ENCODE measurements at regions not wholly inside any gene's neighbourhood (a gene's known extent, or its start where the extent isn't known, plus 50 kb on each side); places are given as distances from the start of the nearest gene placed in this dataset.
"Not testable (repeated sequence)": the region's sequence is repeated elsewhere in the genome, so short reads cannot be mapped to it uniquely, and the experiment has no call there.

GRCh38 chr15:99485153-99485961, 80.4 kb upstream of the MEF2A start:
- DNase-seq (ENCODE audit: low spot score) = no peak

GRCh38 chr15:99485992-99486370, 79.8 kb upstream of the MEF2A start:
- DNase-seq (ENCODE audit: low spot score) = no peak

DNA sequence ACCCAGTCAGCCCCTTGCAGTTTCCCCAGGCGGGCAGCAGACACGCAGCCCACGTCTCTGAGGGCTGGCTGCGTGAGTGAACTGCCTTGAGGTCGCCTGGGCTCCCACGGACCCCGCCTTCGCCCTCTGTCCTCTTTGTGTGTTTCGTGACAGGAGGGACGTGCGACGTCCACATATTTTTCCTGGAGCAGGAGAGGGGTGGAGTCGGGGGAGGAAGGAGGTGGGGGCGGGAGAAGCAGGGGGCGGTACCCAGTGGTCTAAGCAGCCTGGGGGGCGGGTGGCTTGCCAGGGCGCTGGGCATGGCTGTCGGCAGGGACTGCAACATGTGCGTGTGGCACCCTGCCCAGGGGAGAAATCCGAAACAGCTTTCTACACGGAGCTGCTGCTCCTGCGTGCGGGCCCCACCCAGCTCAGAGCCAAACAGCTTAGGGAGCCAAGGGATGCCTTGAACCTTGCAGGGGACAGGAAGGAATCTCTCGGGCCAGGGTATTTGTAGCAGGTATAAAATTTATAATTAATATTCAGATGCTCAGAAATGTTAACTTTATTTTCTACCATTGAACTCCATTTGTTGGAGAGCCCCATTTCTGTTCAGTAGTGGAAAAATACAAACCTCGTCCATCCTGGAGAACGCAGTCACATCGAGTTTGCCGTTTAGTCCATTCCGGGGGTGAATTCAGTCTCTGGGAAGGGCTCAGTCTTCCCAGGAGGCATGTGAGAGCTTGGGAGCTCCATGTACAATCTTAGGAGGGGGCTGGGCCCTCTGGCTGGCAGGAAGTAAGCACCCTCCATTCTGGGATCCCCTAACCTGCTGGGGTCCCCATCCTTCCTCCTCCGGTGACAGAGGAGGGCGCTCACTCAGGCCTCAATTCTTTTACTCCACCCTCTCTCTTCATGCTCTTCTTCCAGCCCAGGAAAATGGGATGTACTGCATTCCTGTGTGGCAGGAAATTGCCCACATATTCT, 79.1 kb upstream of the MEF2A start:
- DNase-seq (ENCODE audit: low spot score) = no peak

DNA sequence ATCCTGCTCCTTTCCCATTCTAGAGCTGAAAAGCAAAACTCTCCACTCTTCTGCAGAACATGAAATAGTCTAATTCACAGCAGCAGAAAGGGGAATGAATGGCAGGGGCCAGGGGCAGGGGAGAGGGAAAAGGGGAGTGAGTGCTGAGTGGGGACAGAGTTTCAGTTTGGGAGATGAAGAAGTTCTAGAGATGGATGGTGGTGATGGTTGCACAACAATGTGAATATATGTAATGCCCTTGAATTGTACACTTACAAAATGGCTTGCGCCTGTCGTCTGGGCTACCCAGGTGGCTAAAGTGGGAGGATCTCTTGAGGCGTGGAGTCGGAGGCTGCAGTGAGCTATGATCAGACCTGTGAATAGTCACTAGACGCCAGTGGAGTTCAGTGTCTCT, 78.5 kb upstream of the MEF2A start:
- DNase-seq (ENCODE audit: low spot score) = no peak

DNA sequence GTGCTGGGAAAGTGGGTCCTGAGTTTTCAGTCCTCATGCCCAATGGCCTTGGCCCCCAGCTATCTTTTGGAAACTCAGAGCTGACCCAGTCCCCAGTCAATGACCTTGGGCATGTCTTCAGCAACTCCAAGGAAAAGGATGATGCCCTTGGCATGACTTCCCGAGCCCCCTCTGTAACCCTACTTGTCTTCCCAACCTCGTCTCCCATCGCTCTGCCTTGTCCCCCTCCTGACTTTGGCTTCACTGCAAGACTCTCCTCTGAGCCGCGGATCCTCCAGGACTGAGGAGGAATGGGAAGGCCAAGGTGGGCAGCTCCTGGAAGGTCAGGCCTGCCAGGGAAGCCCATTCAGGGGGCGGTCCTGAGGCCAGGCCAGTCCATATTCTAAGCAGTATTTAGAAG, 73.5 kb upstream of the MEF2A start:
- no peak for DNase-seq (ENCODE audit: low spot score)

- DNase-seq (ENCODE audit: low spot score) = no peak
These were observed 73.1 kb upstream of the MEF2A start for GRCh38 chr15:99492716-99493115.

- no peak for DNase-seq (ENCODE audit: low spot score)
These were observed 72.3 kb upstream of the MEF2A start for GRCh38 chr15:99493461-99493860.

- DNase-seq (ENCODE audit: low spot score) = not testable (repeated sequence)
These were observed 71.1 kb upstream of the MEF2A start for GRCh38 chr15:99494536-99495233.

- DNase-seq (ENCODE audit: low spot score) = no peak
These were observed 70.1 kb upstream of the MEF2A start for GRCh38 chr15:99495430-99496301.

DNA sequence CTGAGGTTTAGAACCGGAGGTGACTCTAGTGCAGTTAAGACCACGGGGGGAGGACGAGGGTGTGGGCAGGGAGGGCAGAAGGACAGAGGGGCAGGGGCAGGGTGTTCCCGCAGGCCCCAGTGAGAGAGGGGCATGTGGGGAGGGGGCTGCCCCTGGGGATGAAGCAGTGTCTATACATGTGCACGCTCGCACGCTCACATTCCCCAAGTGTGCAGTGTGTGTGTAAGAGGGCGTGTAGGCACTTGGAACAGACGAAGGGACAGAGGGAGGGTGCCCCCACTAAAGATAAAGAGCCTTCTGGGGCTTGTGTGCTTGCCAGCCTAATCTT, 69.5 kb upstream of the MEF2A start:
- no peak for DNase-seq (ENCODE audit: low spot score)

DNA sequence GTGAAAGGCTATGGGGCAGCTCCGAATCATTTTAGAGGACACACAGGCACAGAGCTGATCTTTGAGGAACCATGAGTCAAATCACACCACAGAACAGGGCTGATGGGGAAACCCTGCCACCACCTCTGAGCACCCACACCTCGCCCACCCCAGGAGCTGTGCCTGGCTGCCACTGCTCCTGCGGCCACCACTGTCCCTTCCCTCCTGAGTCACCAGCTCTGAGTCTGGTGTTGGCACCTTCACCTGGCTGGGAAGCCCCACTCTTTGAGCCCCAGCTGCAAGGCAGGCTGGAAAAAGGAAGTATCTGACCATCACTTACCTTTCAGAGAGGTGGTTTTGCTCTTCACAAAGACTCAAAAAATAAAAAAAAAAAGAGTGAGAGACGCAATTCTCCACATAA, 63.6 kb upstream of the MEF2A start:
- DNase-seq (ENCODE audit: low spot score) = no peak

GRCh38 chr15:99502661-99503060, 63.1 kb upstream of the MEF2A start:
- no peak for DNase-seq (ENCODE audit: low spot score)

GRCh38 chr15:99503411-99503810, 62.4 kb upstream of the MEF2A start:
- DNase-seq (ENCODE audit: low spot score) = no peak

- DNase-seq (ENCODE audit: low spot score) = no peak
These were observed 61.5 kb upstream of the MEF2A start for GRCh38 chr15:99504071-99504822.

DNA sequence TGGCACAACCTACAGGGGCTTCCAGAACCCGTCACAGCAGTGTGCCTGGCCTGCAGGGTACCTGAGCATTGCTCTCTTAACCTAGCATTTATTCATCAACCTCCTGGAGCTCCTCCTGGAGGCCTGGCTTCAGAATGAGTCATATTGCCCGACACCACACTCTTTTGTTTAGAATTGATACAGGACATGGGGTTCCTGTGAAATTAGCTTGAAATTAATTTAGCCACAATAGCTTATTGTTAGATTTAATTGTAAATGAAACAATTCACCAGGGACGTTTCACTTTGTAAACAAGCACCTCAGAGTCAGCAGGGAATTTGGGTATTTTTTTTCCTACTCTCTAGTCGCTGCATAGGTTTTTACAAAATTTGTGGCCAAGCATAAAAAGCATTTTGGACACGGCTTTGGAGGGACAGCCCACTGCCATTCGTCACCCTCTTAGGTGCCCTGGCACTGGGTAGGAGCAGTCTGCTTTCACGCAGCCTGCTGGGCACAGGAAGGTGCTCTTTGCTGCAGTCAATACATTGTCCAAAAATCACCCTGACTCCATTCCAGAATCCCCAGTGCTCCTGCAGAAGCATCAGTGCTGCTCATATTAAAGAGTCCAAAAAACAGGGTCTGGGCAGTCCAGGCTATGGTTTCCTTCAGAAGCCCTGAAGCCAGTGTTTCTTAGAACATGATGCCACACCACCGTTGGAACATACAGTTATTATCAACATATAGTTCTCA, 60.8 kb upstream of the MEF2A start:
- no peak for DNase-seq (ENCODE audit: low spot score)

- DNase-seq (ENCODE audit: low spot score) = no peak
These were observed 59.4 kb upstream of the MEF2A start for GRCh38 chr15:99506399-99506798.

- no peak for DNase-seq (ENCODE audit: low spot score)
These were observed 58.7 kb upstream of the MEF2A start for GRCh38 chr15:99507016-99507503.

GRCh38 chr15:99507504-99508310, 58.1 kb upstream of the MEF2A start:
- no peak for DNase-seq (ENCODE audit: low spot score)

DNA sequence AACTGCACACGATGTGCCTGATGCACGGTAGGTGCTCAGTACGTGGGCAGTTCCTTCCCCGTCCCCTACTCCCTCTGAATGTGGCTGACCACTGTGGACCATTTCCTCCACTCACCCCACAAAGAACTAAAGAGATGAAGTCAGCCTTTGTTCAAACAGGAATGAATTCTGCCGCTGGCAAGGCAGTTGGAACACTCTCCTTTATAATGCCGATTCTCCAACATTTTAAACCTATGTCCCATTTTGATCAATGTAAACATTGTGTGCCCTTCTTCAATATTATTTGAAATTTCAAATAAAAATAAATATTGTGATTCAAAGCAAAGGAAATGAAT, 57.5 kb upstream of the MEF2A start:
- DNase-seq (ENCODE audit: low spot score) = no peak

Measured in CD4-positive, alpha-beta T cell treated with Interleukin-15 for 4 hours (primary cell).